ENCODE measurements at regions not wholly inside any gene's neighbourhood (a gene's known extent, or its start where the extent isn't known, plus 50 kb on each side); places are given as distances from the start of the nearest gene placed in this dataset.
A peak's percentile ranks its signal among the peaks of the same experiment; 100 is the strongest.

- H3K27ac ChIP-seq: no peak overlapping the region
- TF ChIP-seq, protein P1, sequence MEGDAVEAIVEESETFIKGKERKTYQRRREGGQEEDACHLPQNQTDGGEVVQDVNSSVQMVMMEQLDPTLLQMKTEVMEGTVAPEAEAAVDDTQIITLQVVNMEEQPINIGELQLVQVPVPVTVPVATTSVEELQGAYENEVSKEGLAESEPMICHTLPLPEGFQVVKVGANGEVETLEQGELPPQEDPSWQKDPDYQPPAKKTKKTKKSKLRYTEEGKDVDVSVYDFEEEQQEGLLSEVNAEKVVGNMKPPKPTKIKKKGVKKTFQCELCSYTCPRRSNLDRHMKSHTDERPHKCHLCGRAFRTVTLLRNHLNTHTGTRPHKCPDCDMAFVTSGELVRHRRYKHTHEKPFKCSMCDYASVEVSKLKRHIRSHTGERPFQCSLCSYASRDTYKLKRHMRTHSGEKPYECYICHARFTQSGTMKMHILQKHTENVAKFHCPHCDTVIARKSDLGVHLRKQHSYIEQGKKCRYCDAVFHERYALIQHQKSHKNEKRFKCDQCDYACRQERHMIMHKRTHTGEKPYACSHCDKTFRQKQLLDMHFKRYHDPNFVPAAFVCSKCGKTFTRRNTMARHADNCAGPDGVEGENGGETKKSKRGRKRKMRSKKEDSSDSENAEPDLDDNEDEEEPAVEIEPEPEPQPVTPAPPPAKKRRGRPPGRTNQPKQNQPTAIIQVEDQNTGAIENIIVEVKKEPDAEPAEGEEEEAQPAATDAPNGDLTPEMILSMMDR (conservative IDR thresholded peaks at IDR 0.05): no peak
Observed at GRCh38 chr11:131036514-131036913, 120.2 kb upstream of the SNX19 start.

GRCh38 chr11:131037873-131038272 lies 121.6 kb upstream of the SNX19 start:
- TF ChIP-seq, protein P1 (conservative IDR thresholded peaks at IDR 0.05): no peak

DNA sequence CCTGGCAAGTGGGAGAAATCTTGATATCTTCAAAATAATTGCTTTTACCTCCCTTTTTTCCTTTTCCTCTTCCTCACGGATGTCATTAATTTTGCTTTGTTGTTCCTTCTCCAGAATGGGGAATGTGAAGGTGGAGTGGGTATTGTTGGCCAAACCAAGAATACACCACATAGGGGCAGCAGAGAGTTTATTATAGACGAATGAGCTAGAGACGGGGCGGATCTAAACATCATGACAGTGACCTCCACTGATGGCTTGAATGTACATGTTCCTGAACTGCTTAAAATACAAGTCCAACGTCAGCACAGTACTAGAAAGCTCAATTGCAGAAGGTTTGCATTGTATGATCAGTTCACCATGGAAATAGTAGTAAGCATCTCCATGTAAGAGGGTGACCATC lies 122.3 kb upstream of the SNX19 start:
- TF ChIP-seq, protein P1 (conservative IDR thresholded peaks at IDR 0.05): peak; percentile 32; the same call in 1 of the 2 replicates
- no peak overlapping the region for H3K27ac ChIP-seq

More at GRCh38 chr11:131037873-131038272, 121.6 kb upstream of the SNX19 start:
- no peak overlapping the region for H3K27ac ChIP-seq

- TF ChIP-seq, protein P1 (conservative IDR thresholded peaks at IDR 0.05): no peak
- H3K27ac ChIP-seq: no peak overlapping the region
Observed at GRCh38 chr11:131041331-131042040, 125.2 kb upstream of the SNX19 start.

GRCh38 chr11:131042041-131042390 lies 125.7 kb upstream of the SNX19 start:
- TF ChIP-seq, protein P1 (conservative IDR thresholded peaks at IDR 0.05): no peak

GRCh38 chr11:131043251-131043650 lies 127.0 kb upstream of the SNX19 start:
- TF ChIP-seq, protein P1 (conservative IDR thresholded peaks at IDR 0.05): no peak
- H3K27ac ChIP-seq: no peak overlapping the region

More at GRCh38 chr11:131042041-131042390, 125.7 kb upstream of the SNX19 start:
- H3K27ac ChIP-seq: no peak overlapping the region

GRCh38 chr11:131044851-131045250 lies 128.6 kb upstream of the SNX19 start:
- TF ChIP-seq, protein P1 (conservative IDR thresholded peaks at IDR 0.05): no peak
- no peak overlapping the region for H3K27ac ChIP-seq

Data from VCaP (cell line).